ENCODE measurements at regions not wholly inside any gene's neighbourhood (a gene's known extent, or its start where the extent isn't known, plus 50 kb on each side); places are given as distances from the start of the nearest gene placed in this dataset.

GRCh38 chr2:48174503-48174902 is 140.0 kb upstream of the FOXN2 start:
- DNase-seq (ENCODE audit: extremely low read depth in 1 of 4, low spot score in 3 of 4) (no peak), FAIRE-seq (peak; percentile 70), ATAC-seq (peak; percentile 49)
- in situ Hi-C loops (cut with MboI) = no loop called here
- H3K4me2 ChIP-seq (ENCODE audit: insufficient read depth, low read length) = no peak overlapping the region
- H3K4me3 ChIP-seq = no peak overlapping the region
- BruUV-seq (replicated peaks) = no TSS peak
- no peaks in the 10 kb centered on the region for H3K9me1 ChIP-seq (ENCODE audit: control insufficient read depth, insufficient read depth, low read length)
- H2AFZ ChIP-seq (ENCODE audit: low read depth, low read length) = peak overlapping the region; percentile 59; the same call in 1 of the 2 replicates
- no peak overlapping the region for H3K27ac ChIP-seq (ENCODE audit: extremely low read depth, low read depth, low read length)
- 7% methylated on average over 2 of the region's 2 CpGs for WGBS (ENCODE audit: insufficient coverage, low coverage, missing lambda C conversion rate)
- intact Hi-C loops (cut with micrococcal nuclease) = no loop called here
- ChIA-PET POLR2A (interaction anchor here (1.3 kb wide), 1 partner anchor 10 kb away, joined by 3 read pairs; no protein-coding TSS in a partner anchor), CTCF (ENCODE audit: low intra/inter-chr PET ratio) (no interaction called here)
- H3K79me2 ChIP-seq (ENCODE audit: control insufficient read depth, insufficient read depth, low read length) = no peaks in the 10 kb centered on the region
- no peaks in the 10 kb centered on the region for H4K20me1 ChIP-seq (replicated peaks; ENCODE audit: control insufficient read depth, insufficient read depth, low read length)
- no peak overlapping the region; a peak in 1 of 4 replicates for H3K9ac ChIP-seq (ENCODE audit: insufficient read depth in 1 of 2, low read depth in 2 of 2, low read length in 2 of 2)
- peaks cover 0 to 6% of the 10 kb centered on the region in 2 experiments; a peak in 3 of 5 replicates for H3K4me1 ChIP-seq (replicated peaks in 1 of 2; ENCODE audit: control insufficient read depth in 2 of 2, insufficient read depth in 2 of 2, low read length in 2 of 2)
- H3K9me3 ChIP-seq (replicated peaks; ENCODE audit: control insufficient read depth, insufficient read depth, low read depth, low read length) = no peaks in the 10 kb centered on the region
- no peaks in the 10 kb centered on the region for H3K27me3 ChIP-seq (ENCODE audit: control insufficient read depth in 2 of 2, insufficient read depth in 2 of 2, low read length in 2 of 2)
- no peaks in the 10 kb centered on the region for H3K36me3 ChIP-seq (ENCODE audit: control insufficient read depth, insufficient read depth, low read length)
- TF ChIP-seq TRIM24 (IDR thresholded peaks at IDR 0.05) (peak; percentile 34 to 52; a peak in 1 of 4 replicates), L3MBTL2 (IDR thresholded peaks at IDR 0.05) (peak; percentile 72), ZNF143 (CRISPR knock-in tag; IDR thresholded peaks at IDR 0.05) (no peak), HDAC3 (IDR thresholded peaks at IDR 0.05; ENCODE audit: borderline replicate concordance, partially characterized antibody) (no peak), MIER1 (IDR thresholded peaks at IDR 0.05; ENCODE audit: low read depth) (no peak), ZNF830 (CRISPR knock-in tag; IDR thresholded peaks at IDR 0.05) (no peak), SNIP1 (IDR thresholded peaks at IDR 0.05; ENCODE audit: low read depth) (no peak), MGA (IDR thresholded peaks at IDR 0.05) (peak; percentile 66), EHMT2 (IDR thresholded peaks at IDR 0.05) (0 out of 2 replicates have a peak, but pooled peaks have one; percentile 38)
- TF ChIP-seq, protein P1, sequence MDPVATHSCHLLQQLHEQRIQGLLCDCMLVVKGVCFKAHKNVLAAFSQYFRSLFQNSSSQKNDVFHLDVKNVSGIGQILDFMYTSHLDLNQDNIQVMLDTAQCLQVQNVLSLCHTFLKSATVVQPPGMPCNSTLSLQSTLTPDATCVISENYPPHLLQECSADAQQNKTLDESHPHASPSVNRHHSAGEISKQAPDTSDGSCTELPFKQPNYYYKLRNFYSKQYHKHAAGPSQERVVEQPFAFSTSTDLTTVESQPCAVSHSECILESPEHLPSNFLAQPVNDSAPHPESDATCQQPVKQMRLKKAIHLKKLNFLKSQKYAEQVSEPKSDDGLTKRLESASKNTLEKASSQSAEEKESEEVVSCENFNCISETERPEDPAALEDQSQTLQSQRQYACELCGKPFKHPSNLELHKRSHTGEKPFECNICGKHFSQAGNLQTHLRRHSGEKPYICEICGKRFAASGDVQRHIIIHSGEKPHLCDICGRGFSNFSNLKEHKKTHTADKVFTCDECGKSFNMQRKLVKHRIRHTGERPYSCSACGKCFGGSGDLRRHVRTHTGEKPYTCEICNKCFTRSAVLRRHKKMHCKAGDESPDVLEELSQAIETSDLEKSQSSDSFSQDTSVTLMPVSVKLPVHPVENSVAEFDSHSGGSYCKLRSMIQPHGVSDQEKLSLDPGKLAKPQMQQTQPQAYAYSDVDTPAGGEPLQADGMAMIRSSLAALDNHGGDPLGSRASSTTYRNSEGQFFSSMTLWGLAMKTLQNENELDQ (CRISPR knock-in tag; IDR thresholded peaks at IDR 0.05; ENCODE audit: borderline replicate concordance) = no peak

Data from K562 (cell line).